Upper lobe of left lung (tissue), 6 donors: ENCODE measurements at regions not wholly inside any gene's neighbourhood (a gene's known extent, or its start where the extent isn't known, plus 50 kb on each side); places are given as distances from the start of the nearest gene placed in this dataset.
"Not testable (repeated sequence)": the region's sequence is repeated elsewhere in the genome, so short reads cannot be mapped to it uniquely, and the experiment has no call there.

Source experiments
- ATAC-seq, 2 donors: fragments of 200-7000 bp; cut with Tn5 transposase; one replicate each; pipeline ENCODE4 v1.9.1; 2022; ENCODE audit warnings: mild to moderate bottlenecking in 2 of 2, moderate library complexity in 2 of 2; ENCODE audit not compliant: low FRiP score in 2 of 2
- DNase-seq, 2 donors: peaks; one replicate each; pipeline ENCODE4 v3.0.0-alpha.2; 2019 to 2020
- H3K27ac ChIP-seq, 4 donors: fragments of 200-600 bp; sonication (generic); one replicate each; pipeline ENCODE4 v1.5.1; 2016 to 2019
- H3K27me3 ChIP-seq, 4 donors: fragments of 200-600 bp; sonication (generic); one replicate each; pipeline ENCODE4 v1.5.1; 2017 to 2019
- H3K36me3 ChIP-seq, 4 donors: fragments of 200-600 bp; sonication (generic); one replicate each; pipeline ENCODE4 v1.5.1; 2016 to 2019
- H3K4me1 ChIP-seq, 4 donors: fragments of 200-600 bp; sonication (generic); one replicate each; pipeline ENCODE4 v1.5.1; 2018 to 2019
- H3K4me3 ChIP-seq, 4 donors: fragments of 200-600 bp; sonication (generic); one replicate each; pipeline ENCODE4 v1.5.1; 2017 to 2019; ENCODE audit warnings: mild to moderate bottlenecking in 2 of 4, moderate library complexity in 1 of 4
- H3K9me3 ChIP-seq, 4 donors: fragments of 200-600 bp; sonication (generic); one replicate each; pipeline ENCODE4 v1.5.1; 2018 to 2019
- CTCF ChIP-seq, 6 experiments: fragments of 450-650 bp in 4 of 6; fragments of 200-600 bp in 2 of 6; sonication (generic) in 2 of 6; IDR thresholded peaks; one replicate each; pipeline ENCODE4 v1.5.1; 2016 to 2019; ENCODE audit warnings: antibody characterized with exemption in 6 of 6
- EP300 ChIP-seq, 4 donors: sonication (generic); formaldehyde crosslinking; IDR thresholded peaks; one replicate each; pipeline ENCODE4 v1.5.1; 2017; ENCODE audit warnings: antibody characterized with exemption in 4 of 4, control low read depth in 2 of 4
- POLR2A ChIP-seq, 4 donors: fragments of 450-650 bp; IDR thresholded peaks; one replicate each; pipeline ENCODE4 v1.5.1; 2016 to 2017; ENCODE audit warnings: antibody characterized with exemption in 4 of 4, mild to moderate bottlenecking in 2 of 4
- POLR2AphosphoS5 ChIP-seq, 2 donors: sonication (generic); formaldehyde crosslinking; IDR thresholded peaks; one replicate each; pipeline ENCODE4 v1.5.1; 2017; ENCODE audit warnings: antibody characterized with exemption in 2 of 2
- WGBS, 2 donors: methylation state at CpG; one replicate each; pipeline ENCODE4 v1.1.5; 2017 to 2018; 5-methylcytosine and 5-hydroxymethylcytosine counted together
- donor health status: DM: no; HTN: no; CAD: no; lungs with moderate emphysema.
- donor health status: DM: no; HTN: yes; CAD: no; lungs with severe emphysema.

- DNase-seq (no peak), ATAC-seq (no peak)
- Histone ChIP-seq H3K9me3 (no peaks in the 10 kb centered on the region), H3K27me3 (no peaks in the 10 kb centered on the region), H3K27ac (no peak overlapping the region), H3K4me3 (no peak overlapping the region), H3K36me3 (no peaks in the 10 kb centered on the region), H3K4me1 (no peaks in the 10 kb centered on the region)
- TF ChIP-seq EP300 (IDR thresholded peaks at IDR 0.05): no peak
- no peak for TF ChIP-seq POLR2A (IDR thresholded peaks at IDR 0.05)
- TF ChIP-seq CTCF (IDR thresholded peaks at IDR 0.05): no peak
- no peak for TF ChIP-seq POLR2AphosphoS5 (IDR thresholded peaks at IDR 0.05)
- WGBS, 2 donors: 72 to 94% methylated on average over 2 to 3 of the region's 3 CpGs
These were observed 473.7 kb downstream of the JRKL start for GRCh38 chr11:96863520-96863919.

- no peak for ATAC-seq
- H3K4me1 ChIP-seq: no peaks in the 10 kb centered on the region
- H3K36me3 ChIP-seq: no peaks in the 10 kb centered on the region
- WGBS, 2 donors: 77 to 82% methylated on average over 2 of the region's 2 CpGs
- TF ChIP-seq POLR2AphosphoS5 (IDR thresholded peaks at IDR 0.05) (no peak), EP300 (IDR thresholded peaks at IDR 0.05) (no peak), CTCF (IDR thresholded peaks at IDR 0.05) (no peak), POLR2A (IDR thresholded peaks at IDR 0.05) (no peak)
- no peak overlapping the region for H3K4me3 ChIP-seq
- no peak overlapping the region for H3K27ac ChIP-seq
- H3K27me3 ChIP-seq: no peaks in the 10 kb centered on the region
- no peak for DNase-seq
- H3K9me3 ChIP-seq: no peaks in the 10 kb centered on the region
These were observed 475.2 kb downstream of the JRKL start for GRCh38 chr11:96865020-96865419.

- H3K36me3 ChIP-seq: no peaks in the 10 kb centered on the region
- no peak overlapping the region for H3K27ac ChIP-seq
- TF ChIP-seq POLR2A (IDR thresholded peaks at IDR 0.05) (no peak), CTCF (IDR thresholded peaks at IDR 0.05) (no peak), EP300 (IDR thresholded peaks at IDR 0.05) (no peak), POLR2AphosphoS5 (IDR thresholded peaks at IDR 0.05) (no peak)
- H3K4me1 ChIP-seq: no peaks in the 10 kb centered on the region
- DNase-seq (no peak), ATAC-seq (peak in 1 of 2 donors; percentile 21)
- H3K9me3 ChIP-seq: no peaks in the 10 kb centered on the region
- no peaks in the 10 kb centered on the region for H3K27me3 ChIP-seq
- H3K4me3 ChIP-seq: no peak overlapping the region
These were observed 479.4 kb downstream of the JRKL start for GRCh38 chr11:96869207-96869606.

GRCh38 chr11:96875712-96876111 lies 485.9 kb downstream of the JRKL start:
- H3K27ac ChIP-seq: no peak overlapping the region
- no peak for TF ChIP-seq CTCF (IDR thresholded peaks at IDR 0.05)
- TF ChIP-seq EP300 (IDR thresholded peaks at IDR 0.05): no peak
- no peak for TF ChIP-seq POLR2A (IDR thresholded peaks at IDR 0.05)
- TF ChIP-seq POLR2AphosphoS5 (IDR thresholded peaks at IDR 0.05): no peak
- WGBS, 2 donors: 59 to 77% methylated on average over 4 of the region's 4 CpGs

GRCh38 chr11:96878299-96879051 lies 488.7 kb downstream of the JRKL start:
- DNase-seq (peak in 1 of 2 donors; percentile 9), ATAC-seq (peak; percentile 16 to 34)
- no peaks in the 10 kb centered on the region for H3K27me3 ChIP-seq
- H3K9me3 ChIP-seq: peaks cover 0 to 7% (median 0%) of the 10 kb centered on the region in 4 donors
- TF ChIP-seq POLR2AphosphoS5 (IDR thresholded peaks at IDR 0.05) (no peak), CTCF (IDR thresholded peaks at IDR 0.05) (no peak), EP300 (IDR thresholded peaks at IDR 0.05) (no peak), POLR2A (IDR thresholded peaks at IDR 0.05) (no peak)
- no peaks in the 10 kb centered on the region for H3K36me3 ChIP-seq
- no peak overlapping the region for H3K27ac ChIP-seq
- H3K4me3 ChIP-seq: no peak overlapping the region
- 84 to 100% methylated on average over 1 to 3 of the region's 6 CpGs for WGBS, 2 donors
- no peaks in the 10 kb centered on the region for H3K4me1 ChIP-seq

More at GRCh38 chr11:96875712-96876111, 485.9 kb downstream of the JRKL start:
- no peaks in the 10 kb centered on the region for H3K36me3 ChIP-seq
- ATAC-seq: no peak
- H3K4me3 ChIP-seq: no peak overlapping the region
- DNase-seq: no peak
- no peaks in the 10 kb centered on the region for H3K27me3 ChIP-seq
- peaks cover 0 to 7% (median 0%) of the 10 kb centered on the region in 4 donors for H3K9me3 ChIP-seq
- no peaks in the 10 kb centered on the region for H3K4me1 ChIP-seq

GRCh38 chr11:96882622-96883021 lies 492.8 kb downstream of the JRKL start:
- not testable (repeated sequence) for H3K27ac ChIP-seq, DNase-seq, H3K27me3 ChIP-seq, ATAC-seq, H3K4me1 ChIP-seq, H3K36me3 ChIP-seq, H3K9me3 ChIP-seq, H3K4me3 ChIP-seq
- WGBS, 2 donors: 89 to 94% methylated on average over 2 of the region's 2 CpGs
